Gastrocnemius medialis (tissue), 4 donors: ENCODE measurements at regions not wholly inside any gene's neighbourhood (a gene's known extent, or its start where the extent isn't known, plus 50 kb on each side); places are given as distances from the start of the nearest gene placed in this dataset.

Experiments
- ATAC-seq, 2 donors: fragments of 150-250 bp; one replicate each; pipeline ENCODE4 v1.9.1; 2016
- DNase-seq, 2 donors: peaks; one replicate each; pipeline ENCODE4 v3.0.0-alpha.2; 2019
- H3K27ac ChIP-seq, 4 donors: fragments of 200-600 bp; sonication (generic); 1 replicate in 1 of 4; 2 replicates in 3 of 4; pipeline ENCODE4 v1.5.1; 2016 to 2018; ENCODE audit warnings: mild to moderate bottlenecking in 2 of 4, moderate library complexity in 1 of 4
- H3K27me3 ChIP-seq, 3 donors: fragments of 200-600 bp; sonication (generic) in 2 of 3; 1 replicate in 1 of 3; 2 replicates in 2 of 3; pipeline versions ENCODE4 v1.5.1 to v1.6.0; 2016 to 2019; ENCODE audit warnings: mild to moderate bottlenecking in 1 of 3, moderate library complexity in 1 of 3
- H3K36me3 ChIP-seq, 2 donors: fragments of 200-600 bp; sonication (generic) in 1 of 2; one replicate each; pipeline ENCODE4 v1.5.1; 2017 to 2018
- H3K4me1 ChIP-seq, 2 donors: fragments of 200-600 bp; sonication (generic) in 1 of 2; one replicate each; pipeline ENCODE4 v1.5.1; 2016 to 2017; ENCODE audit warnings: mild to moderate bottlenecking in 2 of 2
- H3K4me3 ChIP-seq, 4 donors: fragments of 200-600 bp; sonication (generic) in 3 of 4; 1 replicate in 1 of 4; 2 replicates in 3 of 4; pipeline ENCODE4 v1.5.1; 2016 to 2019; ENCODE audit warnings: mild to moderate bottlenecking in 2 of 4
- H3K9me3 ChIP-seq, 3 donors: fragments of 200-600 bp; sonication (generic) in 2 of 3; 1 replicate in 1 of 3; 2 replicates in 2 of 3; pipeline ENCODE4 v1.5.1; 2016 to 2019
- POLR2A ChIP-seq, 2 donors: fragments of 450-650 bp; IDR thresholded peaks; one replicate each; pipeline ENCODE4 v1.6.1; 2017; ENCODE audit warnings: antibody characterized with exemption in 2 of 2, mild to moderate bottlenecking in 2 of 2, moderate library complexity in 2 of 2
- in situ Hi-C, 4 donors: fragments of 200-750 bp; cut with MboI; loops; one replicate each; pipeline versions ENCODE4 v1.15.0 to v1.8.0; 2017; ENCODE audit warnings: low sequenced_read_pairs in 4 of 4
- intact Hi-C: fragments of 100-400 bp; cut with DNase I; formaldehyde crosslinking; loops from one replicate; pipeline ENCODE4 v1.15.1; 2023; ENCODE audit warnings: low total_unique reads
- TF ChIP-seq, protein P1 (sequence below), 5 experiments: fragments of 450-650 bp in 3 of 5; fragments of 200-600 bp in 2 of 5; sonication (generic) in 2 of 5; IDR thresholded peaks in 4 of 5; conservative IDR thresholded peaks in 1 of 5; 1 replicate in 4 of 5; 2 replicates in 1 of 5; pipeline ENCODE4 v1.5.1; 2016 to 2019; ENCODE audit warnings: antibody characterized with exemption in 5 of 5, mild to moderate bottlenecking in 3 of 5, moderate library complexity in 3 of 5

DNA sequence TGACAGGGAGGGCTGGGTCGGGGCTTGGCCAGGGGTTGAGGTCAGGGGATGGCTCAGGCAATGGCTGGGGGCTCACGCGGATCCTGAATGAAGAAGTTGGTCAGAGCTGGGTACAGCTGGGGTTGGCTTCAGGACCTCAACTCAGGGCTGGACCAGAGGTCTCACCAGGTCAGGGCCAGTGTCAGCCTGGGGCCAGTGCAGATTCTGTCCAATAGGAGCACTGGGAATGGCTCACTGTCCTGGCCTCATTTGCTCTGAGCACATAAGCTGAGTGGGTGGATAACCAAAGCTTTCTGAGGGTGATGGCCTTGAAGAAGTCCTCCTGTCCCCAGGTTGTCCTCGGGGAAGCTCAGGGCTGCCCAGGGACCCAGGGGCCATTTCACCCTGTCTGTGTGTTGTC lies 54.9 kb upstream of the PCBD1 start:
- peaks cover 13 to 17% of the 10 kb centered on the region in 2 donors for H3K4me1 ChIP-seq
- DNase-seq, result no peak
- no peaks in the 10 kb centered on the region for H3K9me3 ChIP-seq
- no peak overlapping the region for H3K27ac ChIP-seq
- no peak for ATAC-seq
- no peaks in the 10 kb centered on the region for H3K27me3 ChIP-seq
- no peak overlapping the region for H3K4me3 ChIP-seq
- intact Hi-C loops, result no loop called here
- TF ChIP-seq, protein P1, sequence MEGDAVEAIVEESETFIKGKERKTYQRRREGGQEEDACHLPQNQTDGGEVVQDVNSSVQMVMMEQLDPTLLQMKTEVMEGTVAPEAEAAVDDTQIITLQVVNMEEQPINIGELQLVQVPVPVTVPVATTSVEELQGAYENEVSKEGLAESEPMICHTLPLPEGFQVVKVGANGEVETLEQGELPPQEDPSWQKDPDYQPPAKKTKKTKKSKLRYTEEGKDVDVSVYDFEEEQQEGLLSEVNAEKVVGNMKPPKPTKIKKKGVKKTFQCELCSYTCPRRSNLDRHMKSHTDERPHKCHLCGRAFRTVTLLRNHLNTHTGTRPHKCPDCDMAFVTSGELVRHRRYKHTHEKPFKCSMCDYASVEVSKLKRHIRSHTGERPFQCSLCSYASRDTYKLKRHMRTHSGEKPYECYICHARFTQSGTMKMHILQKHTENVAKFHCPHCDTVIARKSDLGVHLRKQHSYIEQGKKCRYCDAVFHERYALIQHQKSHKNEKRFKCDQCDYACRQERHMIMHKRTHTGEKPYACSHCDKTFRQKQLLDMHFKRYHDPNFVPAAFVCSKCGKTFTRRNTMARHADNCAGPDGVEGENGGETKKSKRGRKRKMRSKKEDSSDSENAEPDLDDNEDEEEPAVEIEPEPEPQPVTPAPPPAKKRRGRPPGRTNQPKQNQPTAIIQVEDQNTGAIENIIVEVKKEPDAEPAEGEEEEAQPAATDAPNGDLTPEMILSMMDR (IDR thresholded peaks at IDR 0.05 in 4 of 5, conservative IDR thresholded peaks at IDR 0.05 in 1 of 5), result no peak
- in situ Hi-C loops, result no loop called here
- no peaks in the 10 kb centered on the region for H3K36me3 ChIP-seq

DNA sequence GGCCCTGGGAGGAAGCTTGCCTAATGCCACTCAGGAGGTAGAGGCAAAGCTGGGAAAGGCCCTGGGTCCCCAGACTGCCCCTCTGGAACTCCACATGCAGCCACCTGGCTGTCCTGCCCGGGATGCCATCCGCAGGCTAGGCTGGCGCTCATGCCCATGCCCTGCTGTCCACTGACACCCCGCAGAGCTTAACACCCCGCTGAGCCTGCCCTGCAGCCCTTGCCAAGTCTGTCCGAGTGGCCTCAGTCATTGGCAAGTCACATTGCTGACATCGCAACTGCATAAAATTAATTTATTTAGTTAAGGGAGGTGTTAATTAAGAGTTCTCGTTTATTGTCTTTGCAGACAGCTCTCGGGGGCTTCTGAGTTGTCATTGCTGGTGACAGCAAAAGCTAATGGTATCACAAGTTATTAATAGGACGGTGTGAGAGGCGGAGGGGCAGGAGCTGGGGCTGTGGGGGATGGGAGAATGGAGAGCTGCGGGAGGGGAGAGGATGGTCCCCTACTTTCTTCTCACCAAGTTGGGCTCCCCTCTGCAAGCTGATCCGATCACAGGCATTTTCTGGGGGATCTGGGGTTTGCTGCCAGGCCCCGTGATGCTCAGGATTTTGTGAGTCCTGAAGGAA lies 55.6 kb upstream of the PCBD1 start:
- Histone ChIP-seq H3K27me3 (no peaks in the 10 kb centered on the region), H3K4me3 (no peak overlapping the region), H3K36me3 (no peaks in the 10 kb centered on the region), H3K4me1 (peaks cover 13 to 17% of the 10 kb centered on the region in 2 donors), H3K27ac (no peak overlapping the region), H3K9me3 (no peaks in the 10 kb centered on the region)
- DNase-seq, result no peak
- ATAC-seq, result no peak
- TF ChIP-seq, protein P1 (IDR thresholded peaks at IDR 0.05 in 4 of 5, conservative IDR thresholded peaks at IDR 0.05 in 1 of 5), result no peak
- no peak for TF ChIP-seq POLR2A (IDR thresholded peaks at IDR 0.05)
- in situ Hi-C loops, result no loop called here
- intact Hi-C loops, result no loop called here

DNA sequence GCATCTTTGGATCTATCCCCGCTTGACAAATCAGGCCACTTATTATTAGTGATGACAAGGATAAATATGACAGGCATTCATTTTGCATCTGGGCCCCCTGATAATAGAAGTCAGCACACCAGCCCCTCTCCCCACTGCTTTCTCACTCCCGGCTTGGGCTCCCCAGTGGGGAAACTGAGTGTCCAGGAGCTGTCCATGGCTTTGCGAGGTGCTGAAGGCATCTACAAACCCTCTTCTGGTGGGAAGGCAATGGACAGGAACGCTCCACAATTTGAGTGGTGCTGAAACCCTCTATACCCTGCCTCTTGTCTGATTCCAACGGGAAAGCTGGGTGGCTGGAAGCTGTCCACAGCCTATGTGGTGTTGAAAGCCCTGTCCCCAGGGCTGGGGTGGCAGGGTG lies 61.7 kb upstream of the PCBD1 start:
- no peaks in the 10 kb centered on the region for H3K4me1 ChIP-seq
- ATAC-seq (no peak), DNase-seq (no peak)
- no peaks in the 10 kb centered on the region for H3K27me3 ChIP-seq
- in situ Hi-C loops, result no loop called here
- H3K9me3 ChIP-seq, result no peaks in the 10 kb centered on the region
- no peaks in the 10 kb centered on the region for H3K36me3 ChIP-seq
- TF ChIP-seq, protein P1 (IDR thresholded peaks at IDR 0.05 in 4 of 5, conservative IDR thresholded peaks at IDR 0.05 in 1 of 5), result no peak
- no peak for TF ChIP-seq POLR2A (IDR thresholded peaks at IDR 0.05)
- H3K4me3 ChIP-seq, result no peak overlapping the region
- intact Hi-C loops, result no loop called here
- no peak overlapping the region for H3K27ac ChIP-seq

DNA sequence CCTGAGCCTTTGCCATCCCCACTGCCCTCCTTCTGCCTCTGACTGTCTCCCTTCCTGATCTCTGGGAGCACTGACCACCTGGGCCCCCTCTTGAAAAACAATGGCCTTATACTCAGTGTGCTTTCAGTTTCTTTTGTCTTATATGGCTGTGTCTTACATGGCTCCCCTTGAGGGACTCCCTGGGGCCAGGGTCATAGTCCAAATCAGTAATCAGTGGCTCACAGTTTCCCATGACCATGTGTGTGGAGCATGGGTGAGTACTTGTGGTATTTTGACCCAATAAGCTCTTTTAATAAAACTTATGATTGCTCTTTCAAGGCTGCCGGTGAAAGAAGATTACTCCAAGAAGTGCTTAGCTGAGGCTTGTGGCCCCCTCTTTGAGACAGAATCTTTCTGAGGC lies 62.4 kb upstream of the PCBD1 start:
- H3K27ac ChIP-seq, result no peak overlapping the region
- in situ Hi-C loops, result no loop called here
- no peak overlapping the region for H3K4me3 ChIP-seq
- no peaks in the 10 kb centered on the region for H3K36me3 ChIP-seq
- ATAC-seq, result no peak
- H3K4me1 ChIP-seq, result no peaks in the 10 kb centered on the region
- intact Hi-C loops, result no loop called here
- no peaks in the 10 kb centered on the region for H3K27me3 ChIP-seq
- no peak for DNase-seq
- H3K9me3 ChIP-seq, result no peaks in the 10 kb centered on the region
- no peak for TF ChIP-seq POLR2A (IDR thresholded peaks at IDR 0.05)
- TF ChIP-seq, protein P1 (IDR thresholded peaks at IDR 0.05 in 4 of 5, conservative IDR thresholded peaks at IDR 0.05 in 1 of 5), result no peak

DNA sequence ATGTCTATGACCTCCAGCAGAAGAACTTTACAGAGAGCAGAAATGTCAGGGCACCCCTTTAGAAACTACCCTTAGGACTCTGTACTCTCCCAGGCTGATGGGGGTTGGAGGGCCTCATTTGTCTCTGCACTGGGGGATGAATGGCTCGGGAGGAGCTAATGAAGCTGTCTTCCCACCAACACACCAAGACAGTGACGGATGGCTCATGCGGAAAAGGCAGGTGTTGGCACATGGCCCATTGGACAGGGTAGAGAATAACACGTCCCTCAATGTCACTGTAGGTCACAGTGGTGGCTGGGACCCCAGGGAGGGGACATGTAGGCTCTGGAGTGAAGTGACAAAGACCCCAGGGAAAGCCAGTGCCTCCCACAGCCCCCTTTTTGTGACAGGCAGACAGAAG lies 64.0 kb upstream of the PCBD1 start:
- H3K27me3 ChIP-seq, result no peaks in the 10 kb centered on the region
- in situ Hi-C loops (no loop called here), intact Hi-C loops (no loop called here)
- DNase-seq (peak in 1 of 2 donors; percentile 26), ATAC-seq (peak in 1 of 2 donors; percentile 43)
- TF ChIP-seq, protein P1 (IDR thresholded peaks at IDR 0.05 in 4 of 5, conservative IDR thresholded peaks at IDR 0.05 in 1 of 5), result no peak
- TF ChIP-seq POLR2A (IDR thresholded peaks at IDR 0.05), result no peak
- no peak overlapping the region for H3K27ac ChIP-seq
- no peaks in the 10 kb centered on the region for H3K9me3 ChIP-seq
- H3K4me3 ChIP-seq, result no peak overlapping the region
- H3K4me1 ChIP-seq, result no peaks in the 10 kb centered on the region
- no peaks in the 10 kb centered on the region for H3K36me3 ChIP-seq
